DMS 273 treated with DMSO at 0.1 percent for 48 hours (cell line): ENCODE measurements at regions not wholly inside any gene's neighbourhood (a gene's known extent, or its start where the extent isn't known, plus 50 kb on each side); places are given as distances from the start of the nearest gene placed in this dataset.
A peak's percentile ranks its signal among the peaks of the same experiment; 100 is the strongest.

Experiments used
- DNase-seq: peaks from one replicate; lab custom pipeline; 2025; lab: John Stamatoyannopoulos, UW

DNA sequence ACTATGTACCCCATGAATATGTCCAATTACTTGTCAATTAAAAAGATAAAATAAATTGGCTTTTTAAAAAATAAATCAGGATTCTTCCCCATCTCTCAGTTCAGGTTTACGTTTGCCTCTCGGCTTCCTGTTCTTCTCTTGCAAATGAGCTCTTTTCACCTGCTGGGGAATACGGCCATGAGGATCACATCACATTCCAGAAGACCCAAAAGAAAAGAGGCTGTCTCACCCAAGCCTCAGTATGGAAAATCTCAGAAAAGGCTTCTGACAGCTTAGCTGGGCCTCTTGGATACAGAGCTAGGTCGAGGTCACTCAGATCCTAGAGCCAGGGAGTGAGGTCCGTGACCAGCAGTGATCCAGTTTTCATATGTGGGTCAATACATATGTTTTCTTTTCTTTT, 171.2 kb upstream of the SDK2 start:
- DNase-seq = no peak

DNA sequence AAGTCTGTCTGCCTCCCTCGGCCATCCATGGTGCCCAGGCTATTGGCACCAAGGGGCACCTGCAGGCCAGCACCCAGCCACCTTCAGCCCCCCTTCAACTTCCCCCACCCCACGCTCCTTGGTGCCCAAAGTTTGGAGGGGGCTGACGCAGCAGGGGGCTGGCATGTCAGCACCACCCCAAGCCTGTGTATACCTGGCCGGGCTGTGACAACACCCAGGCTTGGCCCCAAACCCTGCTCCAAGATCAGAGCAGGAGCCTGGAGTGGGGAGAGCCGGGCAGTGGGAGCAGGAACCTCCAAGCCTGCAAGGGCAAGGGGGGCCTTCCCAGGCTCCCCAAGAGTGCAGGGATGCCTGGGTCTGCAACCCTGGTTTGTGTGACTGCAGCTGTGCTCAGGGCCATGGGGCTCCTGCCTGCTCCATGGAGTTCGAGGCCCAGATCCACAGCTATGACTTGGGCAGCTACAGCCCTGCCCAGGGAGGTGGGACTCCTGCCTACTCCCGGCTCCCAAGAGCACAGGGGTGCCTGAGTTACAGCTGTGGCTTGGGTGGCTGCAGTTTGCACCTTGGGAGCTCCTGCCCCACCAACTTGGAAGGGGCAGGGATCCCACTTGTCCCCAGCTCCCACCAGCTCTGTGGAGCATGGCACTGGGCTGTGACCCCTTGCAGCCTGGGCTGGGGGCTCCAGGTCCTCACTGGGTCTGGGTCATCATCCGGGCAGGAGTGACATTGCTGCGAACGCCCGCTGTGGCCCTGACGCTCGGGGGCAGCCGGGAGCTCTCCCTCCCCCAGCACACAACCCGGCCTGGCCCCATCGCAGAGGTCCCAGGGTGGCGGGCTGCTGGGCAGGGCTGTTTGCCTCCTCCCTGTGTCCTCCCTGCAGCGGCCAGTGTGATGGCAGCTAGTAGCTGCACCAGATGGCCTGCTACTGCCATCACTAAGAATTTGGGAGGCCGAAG, 175.5 kb upstream of the SDK2 start:
- DNase-seq = no peak

DNA sequence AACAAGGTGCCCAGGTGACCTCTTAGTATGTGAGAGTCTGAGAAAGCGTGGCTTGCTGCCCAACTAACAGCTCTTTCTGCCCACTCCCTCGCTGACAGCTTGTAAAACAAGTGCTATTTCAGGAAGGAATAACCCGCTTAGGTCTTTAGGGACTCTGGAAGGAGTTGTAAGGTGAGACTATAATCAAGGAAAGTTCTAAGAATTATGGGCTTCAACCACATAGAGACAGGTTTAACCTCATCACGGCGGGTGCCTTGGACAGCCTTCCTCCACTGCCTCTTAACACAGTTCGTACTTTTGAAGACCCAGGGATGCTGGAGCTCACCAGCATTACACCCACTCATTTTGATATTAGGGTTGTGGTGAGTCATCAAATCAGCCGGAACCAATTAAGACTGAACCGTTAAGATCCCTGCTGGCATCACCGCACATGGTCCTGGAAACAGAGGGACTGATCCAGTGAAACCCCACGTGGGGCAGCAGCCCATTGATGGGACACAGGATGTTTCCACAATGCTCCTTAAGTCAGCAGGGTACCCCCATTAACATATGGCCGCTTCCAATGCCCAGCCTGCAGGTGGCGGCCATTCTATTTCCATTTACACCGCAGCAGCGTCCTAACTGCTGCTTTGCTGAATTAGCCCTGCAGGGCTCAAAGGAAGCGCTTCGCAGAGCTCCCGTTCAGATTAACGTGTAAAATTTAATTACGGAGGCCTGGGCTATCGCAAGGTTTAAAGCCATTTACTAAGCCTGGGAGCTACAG, 176.6 kb upstream of the SDK2 start:
- peak; percentile 61 for DNase-seq

DNA sequence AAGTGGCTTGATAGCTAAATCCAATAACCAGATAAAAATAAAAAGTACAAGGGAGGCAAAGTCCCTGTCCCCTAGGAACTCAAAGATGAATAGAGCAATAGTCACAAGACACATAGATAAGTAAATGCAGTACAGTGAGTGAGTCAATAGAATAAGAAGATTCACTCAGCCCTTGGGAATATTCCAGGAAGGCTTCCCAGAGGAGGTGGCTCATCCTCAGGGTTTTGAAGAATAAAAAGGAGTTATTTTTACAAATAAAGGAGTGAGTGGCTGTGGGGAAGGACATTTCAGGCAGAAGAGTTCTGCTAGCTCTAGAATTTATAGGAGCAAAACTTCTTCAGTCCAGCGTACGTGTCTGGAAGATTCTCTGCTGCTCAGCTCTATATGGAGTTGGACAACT, 177.4 kb upstream of the SDK2 start:
- no peak for DNase-seq

DNA sequence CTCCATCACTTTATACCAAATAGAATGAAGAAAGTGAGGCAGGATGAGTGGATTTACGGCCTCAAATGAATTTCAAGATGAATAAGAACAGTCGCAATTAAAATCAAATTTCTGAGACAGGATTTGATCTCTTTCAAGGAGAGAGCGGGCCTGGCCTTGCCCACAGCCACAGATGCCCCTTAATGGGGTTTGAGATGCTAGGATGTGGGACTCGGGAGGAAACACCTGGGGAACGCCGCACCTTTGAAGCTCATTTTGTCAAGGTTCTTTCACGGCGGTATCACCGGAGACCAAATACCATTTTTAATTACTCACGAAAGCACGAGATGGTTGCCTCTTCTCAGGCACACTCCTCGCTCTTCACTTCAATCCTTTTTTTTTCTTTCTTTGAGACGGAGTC, 178.1 kb upstream of the SDK2 start:
- DNase-seq = no peak

DNA sequence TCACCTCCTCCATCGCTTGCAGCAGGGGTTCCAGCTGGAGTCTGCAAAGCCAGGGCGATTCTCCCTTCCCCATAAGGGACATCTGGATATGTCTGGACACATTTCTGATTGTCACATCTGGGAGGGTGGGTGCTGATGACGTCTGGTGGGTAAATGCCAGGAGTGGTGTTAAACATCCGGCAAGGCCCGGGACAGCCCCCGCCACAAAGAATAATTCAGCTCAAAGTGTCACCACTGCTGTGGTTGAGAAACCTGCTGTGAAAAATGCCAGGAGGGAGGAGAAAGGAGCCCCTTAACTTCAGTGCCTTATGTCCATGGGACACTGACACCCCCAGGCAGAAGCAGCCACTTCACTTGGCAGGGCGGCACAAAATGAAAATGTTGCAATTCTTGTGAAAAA, 179.4 kb upstream of the SDK2 start:
- no peak for DNase-seq

DNA sequence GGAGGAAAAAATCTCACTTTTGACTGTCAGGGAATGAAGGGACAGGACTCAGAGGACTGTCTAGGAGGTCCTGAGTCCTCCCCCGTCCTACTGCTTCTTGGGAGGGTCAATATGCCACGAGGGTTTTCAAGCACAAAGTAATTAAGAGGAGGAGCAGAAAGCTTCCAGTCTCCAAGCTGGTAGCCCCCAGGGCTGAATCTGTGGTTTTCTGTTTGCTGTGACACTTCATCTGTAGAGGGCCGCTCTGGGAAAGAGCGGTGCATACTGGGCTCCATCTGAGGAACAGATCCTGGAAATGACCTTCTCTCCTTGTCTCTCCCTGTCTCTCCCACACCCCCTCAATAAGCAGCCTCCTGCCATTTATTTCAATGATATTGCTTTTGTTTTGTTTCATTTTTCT, 180.1 kb upstream of the SDK2 start:
- no peak for DNase-seq

DNA sequence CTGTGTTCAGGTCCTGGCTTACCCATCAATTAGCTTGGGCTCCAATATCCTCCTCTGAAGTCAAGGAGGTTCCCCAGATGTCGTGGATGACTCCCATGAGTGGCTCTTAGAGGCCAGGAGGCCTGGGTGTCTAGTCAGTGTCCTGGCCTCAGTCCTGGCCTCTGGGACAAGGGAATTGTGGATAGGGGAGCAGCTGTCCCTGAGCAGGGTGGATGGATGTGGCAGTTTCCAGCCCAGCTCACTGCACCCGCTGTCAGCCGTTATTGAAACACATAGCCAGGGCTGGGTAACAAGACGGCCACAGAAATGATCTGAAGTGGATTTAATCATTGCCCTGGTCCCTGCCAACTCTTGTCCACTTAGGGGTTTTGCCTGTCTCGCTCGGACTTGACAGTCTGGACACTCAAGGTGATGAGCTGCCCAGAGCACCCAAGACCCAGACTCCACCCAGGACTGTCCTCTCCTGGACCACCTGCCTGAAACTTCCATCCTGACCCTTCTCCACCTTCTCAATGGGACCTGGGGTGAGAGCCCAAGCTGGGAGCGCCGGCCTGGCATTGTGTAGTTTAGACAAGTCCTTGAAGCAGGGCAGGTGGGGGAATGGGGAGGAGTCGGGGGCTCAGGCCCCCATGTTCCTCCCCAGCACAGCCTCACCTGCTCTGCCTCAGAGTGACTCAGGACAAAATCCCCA, 182.1 kb upstream of the SDK2 start:
- DNase-seq = no peak

DNA sequence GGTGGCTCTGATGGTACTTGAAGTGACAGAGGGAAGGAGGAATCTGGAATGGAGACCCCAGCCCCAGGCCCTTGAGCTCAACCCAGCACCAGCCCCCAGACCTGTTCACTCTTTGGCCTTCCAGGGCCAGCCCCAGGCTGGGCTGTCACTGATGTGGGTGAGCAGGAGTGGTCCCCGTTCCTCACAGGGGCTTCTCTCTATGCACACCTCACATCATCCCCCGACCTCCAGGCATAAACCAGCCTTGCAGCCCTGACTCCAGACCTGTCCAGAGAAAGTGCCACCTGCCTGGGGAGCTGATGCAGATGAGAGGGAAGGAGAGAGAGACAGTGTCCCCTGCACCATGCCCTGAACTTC, 182.6 kb upstream of the SDK2 start:
- no peak for DNase-seq

DNA sequence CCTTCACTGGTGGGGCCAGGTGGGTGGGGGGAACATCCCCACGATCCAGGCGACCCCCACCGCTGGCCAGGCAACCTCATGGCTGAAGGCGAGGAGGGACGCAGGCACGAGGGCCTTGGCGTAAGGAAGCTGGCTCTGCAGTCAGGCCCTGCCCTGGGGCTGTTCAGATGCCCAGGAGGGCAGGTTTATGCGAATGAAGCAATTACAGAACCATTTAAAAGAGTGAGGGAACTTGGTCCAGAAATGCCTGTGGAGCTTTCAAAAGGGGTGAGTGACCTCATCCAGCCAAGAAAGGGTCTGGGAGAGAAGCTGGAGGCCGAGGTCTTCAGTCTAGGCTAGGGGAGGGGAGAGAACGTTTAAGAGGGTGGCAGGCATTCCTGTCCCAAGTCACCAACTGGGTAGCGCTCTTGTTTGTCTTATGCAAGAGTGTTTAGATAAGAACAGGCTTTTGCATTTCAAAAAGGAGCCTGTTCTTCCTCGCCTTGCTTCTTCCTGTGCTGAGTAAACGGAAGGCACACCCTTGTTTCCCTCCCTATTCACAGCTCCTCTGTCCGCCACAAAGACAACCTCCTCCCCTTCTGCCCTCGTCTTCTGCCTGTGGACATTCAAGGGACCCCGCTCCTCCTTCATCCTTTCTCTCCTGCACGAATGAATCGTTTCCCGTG, 183.5 kb upstream of the SDK2 start:
- DNase-seq = no peak

DNA sequence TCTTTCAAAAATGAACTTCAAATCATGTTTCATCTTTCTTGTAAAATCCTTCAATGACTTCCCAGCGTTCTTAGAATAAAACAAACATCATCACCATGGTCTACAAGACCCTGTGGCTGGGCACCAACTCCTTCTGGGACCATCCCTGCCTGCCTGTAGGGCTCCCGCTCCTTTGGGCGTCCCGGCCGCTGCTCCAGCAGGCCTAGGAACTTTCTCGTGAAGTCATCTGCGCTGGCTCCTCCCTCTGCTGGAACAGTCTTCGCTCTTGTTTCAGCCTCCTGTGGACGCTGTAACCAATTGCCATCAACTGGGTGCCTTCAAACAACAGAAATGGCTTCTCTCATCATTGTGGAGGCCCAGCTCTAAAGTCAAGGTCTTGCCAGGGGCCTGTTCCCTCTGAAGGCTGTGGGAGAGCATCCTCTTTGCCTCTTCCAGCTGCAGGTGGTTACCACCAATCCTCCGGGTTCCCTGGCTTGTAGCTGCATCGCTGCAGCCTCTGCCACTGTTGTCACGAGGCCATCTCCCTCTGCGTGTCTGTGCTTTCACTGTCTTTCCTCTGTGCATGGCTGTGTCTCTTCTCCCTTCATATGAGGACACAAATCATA, 185.5 kb upstream of the SDK2 start:
- no peak for DNase-seq

DNA sequence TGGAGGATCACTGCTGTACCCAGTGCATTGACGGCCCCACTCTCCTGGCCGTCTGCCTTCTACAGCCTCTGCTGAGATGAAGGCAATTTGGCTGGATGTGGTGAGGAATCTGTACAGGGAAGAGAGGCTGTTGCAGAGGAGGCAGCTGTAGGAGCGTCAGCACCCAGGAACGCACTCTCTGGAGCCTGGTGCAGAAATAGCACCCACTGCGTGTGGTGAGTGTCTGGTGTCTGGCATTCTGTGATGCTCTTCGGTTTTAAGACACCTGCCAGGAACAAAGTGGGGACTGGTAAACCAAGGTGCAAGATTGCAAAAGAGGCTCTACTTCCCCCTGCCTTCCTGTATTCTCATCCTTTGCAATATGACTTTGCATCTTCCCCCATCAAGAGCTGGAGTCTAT, 187.5 kb upstream of the SDK2 start:
- DNase-seq = no peak

DNA sequence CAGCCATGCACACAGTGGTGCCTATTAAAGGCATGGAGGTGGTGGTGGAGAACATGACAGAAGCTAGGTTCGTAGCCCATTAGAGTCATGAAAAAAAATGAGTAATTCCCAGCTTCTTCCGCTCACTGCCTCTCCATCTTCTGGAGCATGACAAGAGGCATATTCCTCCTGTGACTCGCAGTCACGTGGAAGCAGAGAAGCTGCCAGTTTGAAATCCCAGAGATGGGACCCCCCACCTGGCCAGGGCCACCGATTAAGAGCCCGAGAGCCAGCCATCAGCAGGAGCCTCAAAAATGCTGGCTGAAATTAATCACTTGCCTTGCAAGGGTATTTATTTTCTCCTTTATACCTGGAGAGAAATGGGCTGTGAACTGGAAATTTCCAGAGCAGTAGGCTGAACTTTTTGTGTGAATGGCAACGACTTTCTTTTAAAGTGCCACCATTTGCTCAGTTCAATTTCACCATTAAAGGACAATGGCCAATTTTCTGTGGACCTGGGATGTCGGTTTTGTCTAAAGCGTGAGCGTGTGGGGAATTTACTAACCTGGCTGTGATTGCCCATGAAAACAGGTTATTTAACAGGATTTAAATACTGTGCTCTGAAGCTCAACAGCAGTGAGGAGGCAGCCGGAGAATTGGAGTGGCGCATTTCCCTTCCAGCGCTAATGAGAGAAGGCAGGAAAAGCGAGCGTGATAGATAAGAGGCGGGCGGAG, 189.7 kb upstream of the SDK2 start:
- DNase-seq = no peak

DNA sequence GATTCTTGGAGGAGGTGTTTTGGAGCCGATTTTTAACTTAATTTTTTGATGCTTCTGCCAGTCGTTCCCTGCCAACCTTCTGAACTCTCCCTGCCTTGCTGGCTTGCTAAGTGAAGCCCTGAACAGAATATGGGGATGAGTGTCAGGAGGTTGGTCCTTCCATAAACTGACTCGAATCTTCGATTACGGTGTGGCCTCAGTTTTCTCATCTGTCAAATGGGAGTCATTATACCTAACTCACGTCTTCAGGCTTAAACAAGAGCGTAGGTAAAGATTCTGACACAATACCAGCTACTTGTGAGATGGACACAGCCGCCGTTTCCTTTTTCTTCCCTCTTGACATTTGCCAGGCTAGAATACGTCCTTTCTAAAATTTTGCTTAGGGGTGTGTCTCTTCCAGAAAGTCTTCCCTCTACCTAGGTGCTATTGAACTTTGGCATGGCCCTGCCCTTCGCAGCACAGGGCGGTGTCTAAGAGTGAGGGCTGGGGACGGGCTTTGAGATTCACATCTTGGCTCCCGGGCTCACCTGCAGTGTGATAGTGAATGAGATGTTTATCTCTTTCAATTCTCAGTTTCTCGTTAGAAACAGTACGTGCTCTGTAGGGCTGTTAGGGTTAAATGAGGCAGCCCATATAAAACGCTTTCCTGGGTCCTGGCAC, 190.6 kb upstream of the SDK2 start:
- no peak for DNase-seq

DNA sequence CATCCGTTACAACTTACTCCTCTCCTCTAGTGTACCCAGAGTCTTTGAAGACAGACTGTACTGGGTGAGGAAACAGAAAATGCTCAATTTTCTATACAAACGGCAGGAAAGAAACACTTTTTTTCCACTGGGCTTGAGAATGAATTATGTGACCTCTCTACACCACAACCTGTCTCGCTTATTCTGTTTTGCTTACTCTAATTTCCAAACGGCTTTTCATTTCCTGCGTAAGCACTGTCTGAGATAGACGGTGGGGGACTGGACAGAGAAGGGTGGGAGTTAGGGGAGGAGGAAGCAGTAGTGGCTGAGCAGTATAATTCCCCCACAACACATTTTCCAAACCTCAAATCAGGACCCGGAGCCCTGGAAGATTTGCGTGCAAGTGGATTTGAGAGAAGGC, 191.4 kb upstream of the SDK2 start:
- no peak for DNase-seq

DNA sequence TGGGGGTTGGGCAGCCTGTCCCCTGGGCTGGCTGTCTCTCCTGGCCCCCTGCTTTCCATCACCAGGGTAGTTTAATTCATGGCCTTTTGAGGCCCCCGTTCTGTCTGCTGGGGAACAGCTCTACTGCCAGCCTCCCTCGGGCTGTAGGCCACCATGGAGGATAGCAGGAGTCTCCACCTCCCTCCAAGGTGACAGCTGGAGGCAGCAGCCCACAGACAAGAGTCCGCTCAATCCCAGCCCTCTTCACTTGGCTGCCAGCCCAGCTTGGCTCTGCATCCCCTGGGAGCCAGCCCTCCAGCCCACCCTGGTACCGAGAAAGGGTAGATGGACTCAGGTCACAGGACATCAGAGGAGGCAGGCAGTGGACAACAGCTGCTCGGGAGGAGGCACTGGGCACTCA, 194.6 kb upstream of the SDK2 start:
- peak; percentile 37 for DNase-seq

DNA sequence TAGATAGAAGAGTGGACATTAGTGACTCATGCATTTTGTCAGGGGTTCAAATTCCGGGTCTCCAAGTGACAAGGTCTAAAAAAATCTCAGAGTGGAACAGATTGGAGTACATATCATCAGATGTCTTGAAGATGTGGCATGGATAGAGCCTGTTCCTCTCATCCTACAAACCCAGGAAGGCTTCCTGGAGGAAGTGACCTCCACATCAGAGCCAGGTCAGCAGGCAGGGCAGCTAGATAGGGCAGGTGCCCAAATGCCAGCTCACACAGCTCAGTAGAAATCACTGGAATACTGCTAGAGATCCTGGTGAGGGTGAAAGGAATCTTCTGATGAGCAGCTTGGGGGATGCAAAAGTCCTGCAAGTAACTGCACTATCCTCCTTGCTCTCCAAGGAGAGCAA, 196.6 kb upstream of the SDK2 start:
- DNase-seq = no peak

DNA sequence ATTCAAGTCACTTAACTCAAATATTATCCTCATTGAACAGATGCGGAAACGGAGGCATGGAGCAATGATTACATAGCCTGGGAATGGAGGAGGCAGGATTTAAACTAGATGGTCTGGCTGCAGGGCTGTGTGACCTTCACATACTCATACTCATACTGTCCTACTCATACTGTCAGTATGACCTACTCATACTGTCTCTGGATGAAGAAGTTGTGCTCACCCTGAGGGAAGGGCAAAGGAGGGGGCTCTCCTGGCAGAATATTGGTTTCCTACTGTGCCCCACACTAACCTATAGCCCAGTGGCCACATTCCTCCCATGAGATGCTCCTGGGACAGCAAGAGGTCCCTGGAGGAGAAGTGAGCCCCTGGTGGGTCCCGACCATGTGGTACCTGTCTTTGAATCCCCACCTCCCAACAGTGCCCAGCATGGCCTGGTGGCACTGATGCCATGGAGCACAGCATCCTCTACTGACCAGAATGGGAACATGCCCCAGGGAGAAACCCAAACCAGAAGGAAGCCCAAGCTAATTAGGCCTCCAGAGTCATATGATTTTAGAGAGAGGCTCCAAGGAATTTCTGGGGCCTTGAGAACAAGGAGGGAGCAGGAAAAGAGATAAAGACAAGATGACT, 197.3 kb upstream of the SDK2 start:
- peak; percentile 7 for DNase-seq

DNA sequence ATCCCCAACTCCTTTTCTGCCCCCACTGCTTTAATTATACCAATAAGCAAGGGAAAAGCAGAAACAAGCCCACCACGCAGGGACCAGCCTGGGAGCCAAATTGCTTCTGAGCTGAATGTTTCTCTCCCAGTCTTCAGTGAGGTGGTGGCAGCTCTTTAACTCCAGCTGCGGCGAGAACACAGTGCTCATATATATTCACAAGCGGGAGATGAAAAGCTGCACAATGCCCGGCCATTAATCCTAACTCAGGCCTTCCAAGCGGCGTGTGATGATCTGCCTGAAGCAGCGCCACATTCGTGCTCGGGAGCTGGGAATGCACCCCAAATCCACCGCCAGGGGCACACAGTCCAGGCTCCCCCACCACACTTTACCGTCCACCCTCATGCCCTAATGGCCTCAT, 203.7 kb upstream of the SDK2 start:
- no peak for DNase-seq

DNA sequence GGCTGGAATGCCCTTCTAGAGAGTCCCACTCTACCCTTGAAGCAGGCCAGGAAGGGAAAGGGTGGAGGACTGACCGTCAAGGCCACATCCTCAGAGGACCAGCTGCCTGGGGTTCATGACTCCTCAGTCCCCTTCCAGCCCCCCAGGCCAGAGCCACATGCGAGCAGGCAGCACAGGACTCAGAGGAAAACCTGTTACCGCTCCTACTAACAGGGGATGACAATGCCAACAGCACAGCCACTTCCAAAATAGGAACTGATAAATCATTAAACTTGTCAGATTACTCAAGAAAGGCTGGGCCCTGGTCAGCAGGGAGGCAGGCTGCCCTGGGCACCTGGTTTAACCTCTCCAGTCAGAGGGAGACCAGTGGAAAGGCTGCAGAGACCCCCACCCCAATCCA, 206.2 kb upstream of the SDK2 start:
- no peak for DNase-seq
